ENCODE measurements at regions not wholly inside any gene's neighbourhood (a gene's known extent, or its start where the extent isn't known, plus 50 kb on each side); places are given as distances from the start of the nearest gene placed in this dataset.

GRCh38 chr9:18032636-18033035, 441.3 kb upstream of the ADAMTSL1 start:
- no peaks in the 10 kb centered on the region for H3K4me1 ChIP-seq
- Mint-ChIP-seq H3K27me3 (ENCODE audit: insufficient read depth, unreplicated experiment) (peaks cover 3% of the 10 kb centered on the region), H3K9me3 (ENCODE audit: unreplicated experiment) (no peaks in the 10 kb centered on the region), H3K4me1 (ENCODE audit: low read depth, unreplicated experiment) (peaks cover 6% of the 10 kb centered on the region), H3K4me3 (ENCODE audit: unreplicated experiment) (no peak overlapping the region), H3K27ac (ENCODE audit: unreplicated experiment) (no peak overlapping the region), H3K36me3 (ENCODE audit: insufficient read depth, unreplicated experiment) (no peaks in the 10 kb centered on the region)
- ChIA-PET CTCF (no interaction called here), POLR2A (no interaction called here)
- H3K27me3 ChIP-seq (replicated peaks; ENCODE audit: control insufficient read depth, insufficient read depth, low read length): no peaks in the 10 kb centered on the region
- no peak overlapping the region for H3K4me3 ChIP-seq (ENCODE audit: low read depth, low read length)
- no peaks in the 10 kb centered on the region for H3K36me3 ChIP-seq (ENCODE audit: control insufficient read depth, insufficient read depth, low read length)
- no TSS peak for BruUV-seq (replicated peaks)
- intact Hi-C loops (cut with micrococcal nuclease; ENCODE audit: unreplicated experiment): no loop called here
- no peak for DNase-seq
- TF ChIP-seq CTCF (IDR thresholded peaks at IDR 0.05; ENCODE audit: insufficient read depth in 1 of 2, low read depth in 1 of 2, low read length in 1 of 2, severe bottlenecking in 1 of 2, unreplicated experiment in 1 of 2): no peak
- no peaks in the 10 kb centered on the region for H3K9me3 ChIP-seq

- Mint-ChIP-seq H3K27ac (ENCODE audit: unreplicated experiment) (no peak overlapping the region), H3K9me3 (ENCODE audit: unreplicated experiment) (no peaks in the 10 kb centered on the region), H3K36me3 (ENCODE audit: insufficient read depth, unreplicated experiment) (no peaks in the 10 kb centered on the region), H3K4me3 (ENCODE audit: unreplicated experiment) (no peak overlapping the region), H3K4me1 (ENCODE audit: low read depth, unreplicated experiment) (peaks cover 6% of the 10 kb centered on the region), H3K27me3 (ENCODE audit: insufficient read depth, unreplicated experiment) (no peaks in the 10 kb centered on the region)
- intact Hi-C loops (cut with micrococcal nuclease; ENCODE audit: unreplicated experiment): no loop called here
- no peak for DNase-seq
- ChIA-PET CTCF (no interaction called here), POLR2A (no interaction called here)
- BruUV-seq (replicated peaks): no TSS peak
- Histone ChIP-seq H3K9me3 (no peaks in the 10 kb centered on the region), H3K27me3 (replicated peaks; ENCODE audit: control insufficient read depth, insufficient read depth, low read length) (no peaks in the 10 kb centered on the region), H3K36me3 (ENCODE audit: control insufficient read depth, insufficient read depth, low read length) (no peaks in the 10 kb centered on the region), H3K4me3 (ENCODE audit: low read depth, low read length) (no peak overlapping the region), H3K4me1 (no peaks in the 10 kb centered on the region)
- no peak for TF ChIP-seq CTCF (IDR thresholded peaks at IDR 0.05; ENCODE audit: insufficient read depth in 1 of 2, low read depth in 1 of 2, low read length in 1 of 2, severe bottlenecking in 1 of 2, unreplicated experiment in 1 of 2)
Measured at GRCh38 chr9:18036422-18037187, 437.3 kb upstream of the ADAMTSL1 start.

- H3K4me3 ChIP-seq (ENCODE audit: low read depth, low read length): no peak overlapping the region
- no peaks in the 10 kb centered on the region for H3K4me1 ChIP-seq
- BruUV-seq (replicated peaks): no TSS peak
- H3K4me1 Mint-ChIP-seq (ENCODE audit: low read depth, unreplicated experiment): peaks cover 6% of the 10 kb centered on the region
- H3K36me3 ChIP-seq (ENCODE audit: control insufficient read depth, insufficient read depth, low read length): no peaks in the 10 kb centered on the region
- no peaks in the 10 kb centered on the region for H3K9me3 Mint-ChIP-seq (ENCODE audit: unreplicated experiment)
- ChIA-PET CTCF (no interaction called here), POLR2A (no interaction called here)
- no peaks in the 10 kb centered on the region for H3K9me3 ChIP-seq
- H3K27me3 Mint-ChIP-seq (ENCODE audit: insufficient read depth, unreplicated experiment): no peaks in the 10 kb centered on the region
- intact Hi-C loops (cut with micrococcal nuclease; ENCODE audit: unreplicated experiment): no loop called here
- H3K27ac Mint-ChIP-seq (ENCODE audit: unreplicated experiment): no peak overlapping the region
- no peak overlapping the region for H3K4me3 Mint-ChIP-seq (ENCODE audit: unreplicated experiment)
- TF ChIP-seq CTCF (IDR thresholded peaks at IDR 0.05; ENCODE audit: insufficient read depth in 1 of 2, low read depth in 1 of 2, low read length in 1 of 2, severe bottlenecking in 1 of 2, unreplicated experiment in 1 of 2): no peak
- H3K27me3 ChIP-seq (replicated peaks; ENCODE audit: control insufficient read depth, insufficient read depth, low read length): no peaks in the 10 kb centered on the region
- H3K36me3 Mint-ChIP-seq (ENCODE audit: insufficient read depth, unreplicated experiment): no peaks in the 10 kb centered on the region
- no peak for DNase-seq
Measured at GRCh38 chr9:18037981-18038380, 436.0 kb upstream of the ADAMTSL1 start.
